Colonic mucosa (tissue), 4 donors: ENCODE measurements at regions not wholly inside any gene's neighbourhood (a gene's known extent, or its start where the extent isn't known, plus 50 kb on each side); places are given as distances from the start of the nearest gene placed in this dataset.

Experiments used
- DNase-seq: peaks from one replicate; pipeline ENCODE4 v3.0.0-alpha.2; 2020
- H3K27ac ChIP-seq: fragments of 200-600 bp; one replicate; pipeline ENCODE4 v1.8.0; 2021
- H3K27me3 ChIP-seq: fragments of 200-600 bp; one replicate; pipeline ENCODE4 v1.8.0; 2021
- H3K36me3 ChIP-seq: fragments of 200-600 bp; one replicate; pipeline ENCODE4 v1.8.0; 2021
- H3K4me1 ChIP-seq: fragments of 200-600 bp; one replicate; pipeline ENCODE4 v1.8.0; 2021; ENCODE audit warnings: mild to moderate bottlenecking
- H3K4me3 ChIP-seq: fragments of 200-600 bp; one replicate; pipeline ENCODE4 v1.8.0; 2021
- H3K9ac ChIP-seq, 2 donors: one replicate each; pipeline ENCODE4 v1.7.0; 2013; ENCODE audit warnings: control low read depth in 2 of 2, low read depth in 2 of 2, low read length in 2 of 2
- H3K9me3 ChIP-seq: fragments of 200-600 bp; one replicate; pipeline ENCODE4 v1.8.0; 2021
- CTCF ChIP-seq: fragments of 200-600 bp; IDR thresholded peaks from one replicate; pipeline ENCODE4 v1.8.0; 2022; ENCODE audit warnings: antibody characterized with exemption, mild to moderate bottlenecking
- intact Hi-C: fragments of 100-400 bp; cut with DNase I; formaldehyde crosslinking; loops from one replicate; pipeline ENCODE4 v1.14.1; 2022
- donor health status: healthy.
- donor health status: DM: no; HTN: no; CAD: no.
- donor health status: DM: no; HTN: no; CAD: no.

GRCh38 chr2:163541943-163542342 lies 193.9 kb downstream of the FIGN start:
- no peak for DNase-seq
- TF ChIP-seq CTCF, result no peak
- H3K27me3 ChIP-seq, result no peaks in the 10 kb centered on the region

GRCh38 chr2:163541495-163541894 lies 194.3 kb downstream of the FIGN start:
- no peaks in the 10 kb centered on the region for H3K4me1 ChIP-seq
- H3K36me3 ChIP-seq, result no peaks in the 10 kb centered on the region
- no peak for TF ChIP-seq CTCF
- no peaks in the 10 kb centered on the region for H3K27me3 ChIP-seq
- H3K9ac ChIP-seq, result no peak overlapping the region
- DNase-seq, result no peak
- H3K27ac ChIP-seq, result no peak overlapping the region
- H3K4me3 ChIP-seq, result no peak overlapping the region
- H3K9me3 ChIP-seq, result no peaks in the 10 kb centered on the region
- intact Hi-C loops, result no loop called here

More at GRCh38 chr2:163541943-163542342, 193.9 kb downstream of the FIGN start:
- H3K9ac ChIP-seq, result no peak overlapping the region
- H3K4me1 ChIP-seq, result no peaks in the 10 kb centered on the region
- no peaks in the 10 kb centered on the region for H3K9me3 ChIP-seq
- H3K4me3 ChIP-seq, result no peak overlapping the region
- intact Hi-C loops, result no loop called here
- no peaks in the 10 kb centered on the region for H3K36me3 ChIP-seq
- H3K27ac ChIP-seq, result no peak overlapping the region

DNA sequence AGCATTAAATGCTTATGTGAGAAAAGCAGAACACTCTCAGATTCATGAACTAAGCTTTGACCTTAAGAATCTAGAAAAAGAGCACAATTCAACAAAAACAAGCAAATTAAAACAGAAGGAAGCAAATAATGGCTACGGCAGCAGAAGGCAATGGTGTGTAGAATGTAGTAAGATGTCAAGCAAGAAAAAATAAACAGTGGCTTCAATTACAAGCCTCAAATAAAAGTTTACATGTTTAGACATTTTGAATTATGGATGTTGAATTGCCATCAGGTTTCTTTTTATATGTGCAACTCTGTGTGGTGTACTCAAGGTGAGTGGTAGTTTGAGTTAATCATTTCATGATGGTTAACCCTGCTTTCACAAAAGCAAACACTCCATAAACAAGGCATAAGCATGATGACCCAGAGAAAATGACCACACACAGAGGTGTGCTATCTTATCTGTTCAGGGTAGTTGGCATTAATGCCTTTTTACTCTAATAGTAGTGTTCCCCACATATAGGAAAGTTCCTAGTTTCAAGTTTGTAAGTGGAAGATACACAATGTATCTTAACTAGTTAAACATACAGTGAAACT lies 207.1 kb downstream of the FIGN start:
- no peaks in the 10 kb centered on the region for H3K9me3 ChIP-seq
- no peak for TF ChIP-seq CTCF
- DNase-seq, result no peak
- intact Hi-C loops, result no loop called here
- no peak overlapping the region for H3K27ac ChIP-seq
- no peaks in the 10 kb centered on the region for H3K27me3 ChIP-seq
- no peaks in the 10 kb centered on the region for H3K4me1 ChIP-seq
- H3K9ac ChIP-seq, result no peak overlapping the region
- no peak overlapping the region for H3K4me3 ChIP-seq
- H3K36me3 ChIP-seq, result no peaks in the 10 kb centered on the region

GRCh38 chr2:163527381-163527780 lies 208.4 kb downstream of the FIGN start:
- Histone ChIP-seq H3K4me1 (no peaks in the 10 kb centered on the region), H3K4me3 (no peak overlapping the region), H3K27ac (no peak overlapping the region), H3K27me3 (no peaks in the 10 kb centered on the region), H3K36me3 (no peaks in the 10 kb centered on the region), H3K9me3 (no peaks in the 10 kb centered on the region), H3K9ac (no peak overlapping the region)
- intact Hi-C loops, result no loop called here
- DNase-seq, result no peak
- TF ChIP-seq CTCF, result no peak

DNA sequence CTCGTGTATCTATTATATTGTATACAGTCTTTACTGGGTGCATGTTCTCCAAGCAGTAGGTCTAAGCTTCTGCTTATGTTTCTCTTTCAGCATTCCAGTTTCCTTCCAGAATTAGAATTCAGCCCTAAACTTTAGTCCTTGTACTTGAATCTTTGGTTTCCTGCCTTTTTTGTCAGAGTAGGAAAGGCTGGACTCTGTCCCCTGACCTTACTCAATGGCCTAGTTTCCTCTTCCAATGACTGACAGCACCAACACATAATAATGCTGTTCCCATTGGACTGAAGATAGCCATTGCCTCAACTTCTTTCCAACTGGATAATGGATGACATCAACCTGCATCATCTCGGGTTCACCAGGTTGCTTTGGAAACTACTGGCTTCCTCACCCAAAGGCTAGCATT lies 217.0 kb downstream of the FIGN start:
- DNase-seq, result no peak
- intact Hi-C loops, result no loop called here
- no peaks in the 10 kb centered on the region for H3K9me3 ChIP-seq
- H3K9ac ChIP-seq, result no peak overlapping the region
- TF ChIP-seq CTCF, result no peak
- no peak overlapping the region for H3K4me3 ChIP-seq
- no peaks in the 10 kb centered on the region for H3K4me1 ChIP-seq
- no peaks in the 10 kb centered on the region for H3K36me3 ChIP-seq
- H3K27ac ChIP-seq, result no peak overlapping the region
- H3K27me3 ChIP-seq, result no peaks in the 10 kb centered on the region

DNA sequence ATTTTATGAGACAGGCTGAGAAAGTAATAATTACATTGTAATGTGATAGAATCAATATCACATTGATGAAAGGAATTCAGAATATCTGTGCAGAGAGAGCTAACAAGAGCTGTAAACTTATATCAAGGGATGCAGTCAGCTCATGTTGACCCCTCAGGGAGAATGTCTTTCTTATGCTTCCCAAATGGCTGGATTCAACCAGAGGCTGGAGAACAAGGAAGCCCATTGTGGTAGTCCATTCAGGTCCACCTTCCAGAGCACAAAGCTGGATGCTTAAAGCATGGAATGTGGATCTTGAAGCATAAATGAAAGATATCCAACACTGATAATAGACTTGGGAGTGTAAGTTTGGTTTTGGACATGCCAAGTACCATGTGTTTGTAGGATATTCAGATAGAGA lies 220.0 kb downstream of the FIGN start:
- Histone ChIP-seq H3K4me1 (no peaks in the 10 kb centered on the region), H3K9ac (no peak overlapping the region), H3K9me3 (no peaks in the 10 kb centered on the region), H3K27ac (no peak overlapping the region), H3K4me3 (no peak overlapping the region), H3K36me3 (no peaks in the 10 kb centered on the region), H3K27me3 (no peaks in the 10 kb centered on the region)
- TF ChIP-seq CTCF, result no peak
- no peak for DNase-seq
- intact Hi-C loops, result no loop called here
